ENCODE measurements at regions not wholly inside any gene's neighbourhood (a gene's known extent, or its start where the extent isn't known, plus 50 kb on each side); places are given as distances from the start of the nearest gene placed in this dataset.

- DNase-seq = no peak
Measured at GRCh38 chr3:167188592-167188991, 191.5 kb downstream of the ZBBX start.

DNA sequence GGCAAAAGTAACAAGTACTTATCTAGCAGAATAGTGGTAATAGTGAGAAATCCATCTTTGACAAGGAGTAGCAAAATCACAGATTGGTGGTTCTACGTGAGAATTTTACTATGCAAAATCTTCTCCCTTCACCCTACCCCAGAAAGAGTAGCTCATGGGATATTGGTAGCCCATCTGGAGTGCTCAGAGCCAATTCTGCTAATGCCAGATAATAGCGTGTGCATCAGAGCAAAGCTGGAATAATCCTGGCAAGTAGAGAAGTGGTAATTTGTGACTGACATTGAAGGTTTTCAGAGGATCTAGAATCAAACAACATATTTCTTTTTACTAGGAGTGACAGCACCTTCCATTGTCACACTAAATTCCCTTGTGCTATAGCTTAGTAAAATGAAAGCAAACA, 192.9 kb downstream of the ZBBX start:
- no peak for DNase-seq

- DNase-seq = no peak
Measured at GRCh38 chr3:167184511-167184910, 195.6 kb downstream of the ZBBX start.

- DNase-seq = no peak
Measured at GRCh38 chr3:167172377-167172776, 207.7 kb downstream of the ZBBX start.

- no peak for DNase-seq
Measured at GRCh38 chr3:167167491-167167890, 212.6 kb downstream of the ZBBX start.

GRCh38 chr3:167166594-167167253, 213.4 kb downstream of the ZBBX start:
- DNase-seq = no peak

- no peak for DNase-seq
Measured at GRCh38 chr3:167166012-167166411, 214.1 kb downstream of the ZBBX start.

DNA sequence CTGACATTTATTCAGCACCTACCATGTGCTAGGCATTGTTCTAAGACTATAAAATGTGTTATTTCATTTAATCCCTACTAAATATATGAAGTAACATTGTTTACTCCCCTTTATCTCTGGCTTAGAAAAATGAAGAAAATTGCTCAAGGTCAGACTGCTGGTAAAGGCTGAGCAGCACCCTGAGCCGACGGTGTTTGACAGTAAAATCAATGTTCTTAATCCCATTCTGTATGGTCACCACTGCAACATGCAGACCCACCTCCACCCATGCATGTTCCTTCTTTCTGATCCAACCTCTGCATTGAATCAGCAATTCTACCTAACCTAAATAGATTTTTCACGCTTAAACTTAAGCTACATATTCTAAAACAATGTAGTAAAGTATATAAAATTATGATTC, 216.5 kb downstream of the ZBBX start:
- no peak for DNase-seq

GRCh38 chr3:167162083-167162482, 218.0 kb downstream of the ZBBX start:
- DNase-seq = no peak

GRCh38 chr3:167160781-167161180, 219.3 kb downstream of the ZBBX start:
- DNase-seq = no peak

- no peak for DNase-seq
Measured at GRCh38 chr3:167151636-167152035, 228.5 kb downstream of the ZBBX start.

- DNase-seq = no peak
Measured at GRCh38 chr3:167148136-167148535, 232.0 kb downstream of the ZBBX start.

- no peak for DNase-seq
Measured at GRCh38 chr3:167146911-167147310, 233.2 kb downstream of the ZBBX start.

GRCh38 chr3:167125612-167126407, 254.3 kb downstream of the ZBBX start:
- no peak for DNase-seq

- no peak for DNase-seq
Measured at GRCh38 chr3:167120828-167121227, 259.3 kb downstream of the ZBBX start.

GRCh38 chr3:167116120-167116922, 263.8 kb downstream of the ZBBX start:
- no peak for DNase-seq

- no peak for DNase-seq
Measured at GRCh38 chr3:167115331-167115934, 264.7 kb downstream of the ZBBX start.

- DNase-seq = no peak
Measured at GRCh38 chr3:167114619-167115018, 265.5 kb downstream of the ZBBX start.

DNA sequence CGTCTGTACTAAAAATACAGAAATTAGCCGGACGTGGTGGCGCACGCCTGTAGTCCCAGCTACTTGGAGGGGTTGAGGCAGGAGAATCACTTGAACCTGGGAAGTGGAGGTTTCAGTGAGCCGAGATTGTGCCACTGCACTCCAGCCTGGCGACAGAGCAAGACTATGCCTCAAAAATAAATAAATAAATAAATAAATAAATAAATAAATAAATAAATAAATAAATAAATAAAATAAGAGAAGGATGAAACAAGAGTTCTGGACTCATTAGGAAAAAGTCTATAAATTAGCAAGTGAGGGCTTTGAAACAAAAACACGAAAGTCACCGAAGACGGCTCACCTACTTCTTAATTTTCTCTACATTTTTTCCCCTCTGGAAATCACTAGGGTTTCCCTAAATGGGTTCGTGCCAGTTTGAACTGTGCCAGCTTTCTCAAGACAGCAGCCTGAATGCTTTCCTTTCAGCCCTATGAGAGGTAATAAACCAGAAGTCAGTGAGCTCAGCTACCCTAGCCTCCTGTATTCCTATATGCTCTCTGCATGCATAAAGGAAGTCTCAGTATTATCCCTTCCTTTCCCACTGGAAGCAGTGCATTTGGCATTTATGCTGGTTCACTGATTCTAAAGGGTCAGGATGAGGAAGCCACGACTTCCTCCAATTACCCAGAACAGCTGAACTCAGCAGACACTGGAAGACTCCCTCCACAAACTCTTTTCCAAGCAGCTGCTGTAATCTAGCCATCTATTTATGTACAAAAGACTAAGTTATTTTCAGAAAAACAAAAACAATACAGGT, 266.9 kb downstream of the ZBBX start:
- DNase-seq = no peak

DNA sequence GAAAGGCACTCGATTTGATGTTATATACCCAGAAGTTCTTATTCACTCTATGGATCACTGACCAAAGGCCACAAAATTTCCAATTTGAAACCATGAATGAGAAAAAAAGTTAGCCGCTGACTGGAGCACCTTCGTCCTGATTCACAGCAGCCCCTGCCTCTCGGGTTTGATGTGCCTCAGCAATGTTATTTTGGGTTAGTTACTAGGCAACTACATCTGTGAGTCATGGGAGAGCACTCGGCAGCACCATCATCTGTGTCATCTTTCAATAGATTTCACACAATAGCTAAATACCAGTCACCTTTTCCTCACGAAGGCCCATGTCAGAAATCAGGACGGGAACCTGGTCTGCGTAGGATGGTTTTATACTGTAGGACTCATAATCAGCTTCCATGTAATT, 269.2 kb downstream of the ZBBX start:
- DNase-seq = no peak

DNA sequence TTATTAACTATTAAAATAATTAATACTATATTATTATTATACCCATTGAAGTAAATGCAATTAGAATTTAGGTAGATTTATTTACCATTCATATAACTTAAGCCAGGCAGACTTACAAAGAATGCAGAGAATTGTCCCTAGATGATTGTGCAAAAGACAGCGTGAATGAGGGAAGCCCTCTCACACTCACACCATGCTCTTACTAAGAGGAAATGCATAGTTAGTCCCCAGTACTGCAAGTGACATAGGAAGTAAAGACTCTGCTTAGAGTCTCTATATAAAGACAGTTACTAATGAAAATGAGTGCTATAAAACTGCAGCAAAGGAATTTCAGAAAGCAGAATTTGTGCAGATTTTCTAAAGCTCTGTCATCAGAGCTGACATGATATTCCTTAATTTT, 270.4 kb downstream of the ZBBX start:
- DNase-seq = no peak

- no peak for DNase-seq
Measured at GRCh38 chr3:167106456-167106855, 273.6 kb downstream of the ZBBX start.

DNA sequence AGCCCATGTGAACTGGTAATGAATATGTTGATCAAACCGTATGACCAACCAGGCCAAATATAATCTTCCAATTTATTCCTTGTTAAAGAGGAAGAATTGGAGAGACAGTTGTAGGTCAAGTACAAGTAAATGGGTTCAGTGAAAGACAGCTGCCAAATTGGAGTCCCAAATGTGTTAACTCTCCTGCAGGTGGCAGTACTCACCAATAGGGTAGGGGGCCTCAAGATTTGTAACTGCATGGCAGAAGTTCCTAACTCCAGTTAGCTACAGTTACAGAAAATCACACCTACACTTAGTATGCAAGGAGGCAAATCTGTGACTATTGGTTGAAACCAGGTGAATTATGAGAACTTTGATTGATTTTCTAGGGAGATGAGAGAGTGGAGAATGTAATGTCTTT, 278.0 kb downstream of the ZBBX start:
- DNase-seq = no peak

Measured in NCI-H510A treated with DMSO at 0.1 percent for 48 hours (cell line).